ENCODE measurements at regions not wholly inside any gene's neighbourhood (a gene's known extent, or its start where the extent isn't known, plus 50 kb on each side); places are given as distances from the start of the nearest gene placed in this dataset.

- Histone ChIP-seq H3K27me3 (ENCODE audit: control insufficient read depth, insufficient read depth, low read length) (no peaks in the 10 kb centered on the region), H3K36me3 (ENCODE audit: control insufficient read depth, insufficient read depth, low read length) (no peaks in the 10 kb centered on the region), H3K4me3 (ENCODE audit: low read depth, low read length) (no peak overlapping the region)
- TF ChIP-seq, protein P1, sequence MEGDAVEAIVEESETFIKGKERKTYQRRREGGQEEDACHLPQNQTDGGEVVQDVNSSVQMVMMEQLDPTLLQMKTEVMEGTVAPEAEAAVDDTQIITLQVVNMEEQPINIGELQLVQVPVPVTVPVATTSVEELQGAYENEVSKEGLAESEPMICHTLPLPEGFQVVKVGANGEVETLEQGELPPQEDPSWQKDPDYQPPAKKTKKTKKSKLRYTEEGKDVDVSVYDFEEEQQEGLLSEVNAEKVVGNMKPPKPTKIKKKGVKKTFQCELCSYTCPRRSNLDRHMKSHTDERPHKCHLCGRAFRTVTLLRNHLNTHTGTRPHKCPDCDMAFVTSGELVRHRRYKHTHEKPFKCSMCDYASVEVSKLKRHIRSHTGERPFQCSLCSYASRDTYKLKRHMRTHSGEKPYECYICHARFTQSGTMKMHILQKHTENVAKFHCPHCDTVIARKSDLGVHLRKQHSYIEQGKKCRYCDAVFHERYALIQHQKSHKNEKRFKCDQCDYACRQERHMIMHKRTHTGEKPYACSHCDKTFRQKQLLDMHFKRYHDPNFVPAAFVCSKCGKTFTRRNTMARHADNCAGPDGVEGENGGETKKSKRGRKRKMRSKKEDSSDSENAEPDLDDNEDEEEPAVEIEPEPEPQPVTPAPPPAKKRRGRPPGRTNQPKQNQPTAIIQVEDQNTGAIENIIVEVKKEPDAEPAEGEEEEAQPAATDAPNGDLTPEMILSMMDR (IDR thresholded peaks at IDR 0.05; ENCODE audit: insufficient read depth, low read length, severe bottlenecking), result no peak
- FAIRE-seq (no peak), DNase-seq (ENCODE audit: low read depth) (no peak)
Measured at GRCh38 chr1:113278777-113279176, 111.5 kb upstream of the MAGI3 start.

- DNase-seq (ENCODE audit: low read depth) (peak; percentile 49), FAIRE-seq (no peak)
- Histone ChIP-seq H3K36me3 (ENCODE audit: control insufficient read depth, insufficient read depth, low read length) (no peaks in the 10 kb centered on the region), H3K27me3 (ENCODE audit: control insufficient read depth, insufficient read depth, low read length) (no peaks in the 10 kb centered on the region), H3K4me3 (ENCODE audit: low read depth, low read length) (no peak overlapping the region)
- TF ChIP-seq, protein P1 (IDR thresholded peaks at IDR 0.05; ENCODE audit: insufficient read depth, low read length, severe bottlenecking), result no peak
Measured at GRCh38 chr1:113279776-113280391, 110.4 kb upstream of the MAGI3 start.

DNA sequence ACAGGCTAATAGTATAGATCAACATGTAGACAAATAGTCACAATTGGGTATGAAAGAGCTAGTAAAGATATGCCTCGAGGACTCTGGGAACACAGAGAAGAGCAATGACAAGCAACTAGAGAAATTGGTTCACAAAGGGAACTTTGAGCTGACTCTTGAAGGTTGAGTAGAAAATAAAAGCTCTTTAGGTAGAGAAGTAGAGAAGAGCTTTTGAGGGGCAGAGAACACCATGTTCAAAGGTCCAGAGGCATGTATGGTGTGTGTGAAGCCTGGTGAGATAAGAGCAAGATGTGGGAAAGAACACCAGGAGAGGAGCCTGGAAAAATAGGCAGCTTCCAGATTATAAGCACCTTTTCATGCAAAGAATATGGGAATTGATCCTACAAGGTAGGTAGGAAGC, 109.7 kb upstream of the MAGI3 start:
- FAIRE-seq (no peak), DNase-seq (ENCODE audit: low read depth) (no peak)
- H3K4me3 ChIP-seq (ENCODE audit: low read depth, low read length), result no peak overlapping the region
- TF ChIP-seq, protein P1 (IDR thresholded peaks at IDR 0.05; ENCODE audit: insufficient read depth, low read length, severe bottlenecking), result no peak
- H3K36me3 ChIP-seq (ENCODE audit: control insufficient read depth, insufficient read depth, low read length), result no peaks in the 10 kb centered on the region
- H3K27me3 ChIP-seq (ENCODE audit: control insufficient read depth, insufficient read depth, low read length), result no peaks in the 10 kb centered on the region

DNA sequence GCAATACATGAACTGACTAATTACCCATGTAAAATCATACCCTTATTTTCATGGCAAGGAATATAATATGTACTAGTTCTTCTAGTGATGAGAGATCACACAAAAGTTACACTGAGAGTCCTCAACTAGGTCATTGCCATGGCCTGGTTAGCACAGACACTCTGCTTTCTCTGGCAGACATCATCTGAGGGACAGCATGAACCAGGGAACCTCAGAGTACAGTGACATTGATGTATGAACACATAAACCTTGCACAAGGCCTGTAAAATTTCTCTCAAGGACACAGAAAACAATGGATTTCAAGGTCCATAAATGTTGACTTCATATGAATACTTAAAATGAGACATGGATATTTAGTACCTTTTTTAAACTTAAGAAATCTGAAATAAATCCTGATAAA, 108.8 kb upstream of the MAGI3 start:
- TF ChIP-seq, protein P1 (IDR thresholded peaks at IDR 0.05; ENCODE audit: insufficient read depth, low read length, severe bottlenecking), result no peak
- H3K4me3 ChIP-seq (ENCODE audit: low read depth, low read length), result no peak overlapping the region
- H3K27me3 ChIP-seq (ENCODE audit: control insufficient read depth, insufficient read depth, low read length), result no peaks in the 10 kb centered on the region
- no peak for FAIRE-seq
- no peaks in the 10 kb centered on the region for H3K36me3 ChIP-seq (ENCODE audit: control insufficient read depth, insufficient read depth, low read length)
- no peak for DNase-seq (ENCODE audit: low read depth)

GRCh38 chr1:113282008-113282892, 108.1 kb upstream of the MAGI3 start:
- DNase-seq (ENCODE audit: low read depth), result no peak
- no peak for FAIRE-seq
- TF ChIP-seq, protein P1 (IDR thresholded peaks at IDR 0.05; ENCODE audit: insufficient read depth, low read length, severe bottlenecking), result no peak
- H3K27me3 ChIP-seq (ENCODE audit: control insufficient read depth, insufficient read depth, low read length), result no peaks in the 10 kb centered on the region
- H3K4me3 ChIP-seq (ENCODE audit: low read depth, low read length), result no peak overlapping the region
- no peaks in the 10 kb centered on the region for H3K36me3 ChIP-seq (ENCODE audit: control insufficient read depth, insufficient read depth, low read length)
